HG02571 (cell line): ENCODE measurements at regions not wholly inside any gene's neighbourhood (a gene's known extent, or its start where the extent isn't known, plus 50 kb on each side); places are given as distances from the start of the nearest gene placed in this dataset.
"Not testable (repeated sequence)": the region's sequence is repeated elsewhere in the genome, so short reads cannot be mapped to it uniquely, and the experiment has no call there.

Source experiments
- ATAC-seq: cut with Tn5 transposase; IDR thresholded peaks from one replicate; pipeline ENCODE4 v1.9.1; 2021; ENCODE audit warnings: mild to moderate bottlenecking, moderate library complexity; ENCODE audit not compliant: unreplicated experiment

GRCh38 chr21:28325618-28326017 lies 667.1 kb downstream of the LTN1 start:
- ATAC-seq, result no peak

GRCh38 chr21:28324690-28325089 lies 668.0 kb downstream of the LTN1 start:
- no peak for ATAC-seq

GRCh38 chr21:28317177-28317950 lies 675.3 kb downstream of the LTN1 start:
- no peak for ATAC-seq

DNA sequence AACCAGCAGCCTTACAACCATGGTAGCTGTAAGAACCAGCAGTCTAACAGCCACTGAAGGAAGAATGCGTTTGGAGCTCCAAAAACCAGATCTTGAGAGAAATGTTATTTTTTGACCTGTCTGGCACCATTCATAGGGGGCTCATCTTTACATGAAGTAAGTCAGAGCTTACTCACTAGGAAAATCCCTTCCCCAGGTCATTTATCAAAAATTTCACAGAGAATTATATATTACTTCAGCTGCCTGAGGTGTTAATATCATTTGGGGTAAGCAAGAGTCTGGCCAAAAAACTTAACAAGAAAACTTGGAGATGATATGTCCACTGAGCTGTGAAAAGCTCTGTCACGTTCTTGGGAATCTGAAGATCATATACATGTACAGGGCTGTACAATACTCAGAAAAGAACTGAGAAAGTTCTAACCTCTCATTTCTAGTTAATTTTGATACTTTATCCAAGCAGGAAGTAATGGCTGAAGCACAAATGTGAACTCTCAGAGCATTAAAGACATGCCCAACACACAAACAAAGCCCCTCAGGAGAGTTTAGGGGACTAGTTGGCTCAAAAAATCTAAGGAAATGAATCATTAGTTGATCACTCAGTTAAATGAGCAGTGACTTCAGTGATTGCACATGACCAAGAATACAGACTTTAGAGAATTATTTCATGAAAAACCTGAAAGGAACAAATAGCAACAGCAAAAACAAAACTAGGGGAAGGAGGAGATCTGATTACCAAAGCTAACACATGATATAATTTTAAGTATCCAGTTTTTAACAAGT lies 681.1 kb downstream of the LTN1 start:
- ATAC-seq, result no peak

GRCh38 chr21:28310711-28311110 lies 682.0 kb downstream of the LTN1 start:
- ATAC-seq, result no peak

DNA sequence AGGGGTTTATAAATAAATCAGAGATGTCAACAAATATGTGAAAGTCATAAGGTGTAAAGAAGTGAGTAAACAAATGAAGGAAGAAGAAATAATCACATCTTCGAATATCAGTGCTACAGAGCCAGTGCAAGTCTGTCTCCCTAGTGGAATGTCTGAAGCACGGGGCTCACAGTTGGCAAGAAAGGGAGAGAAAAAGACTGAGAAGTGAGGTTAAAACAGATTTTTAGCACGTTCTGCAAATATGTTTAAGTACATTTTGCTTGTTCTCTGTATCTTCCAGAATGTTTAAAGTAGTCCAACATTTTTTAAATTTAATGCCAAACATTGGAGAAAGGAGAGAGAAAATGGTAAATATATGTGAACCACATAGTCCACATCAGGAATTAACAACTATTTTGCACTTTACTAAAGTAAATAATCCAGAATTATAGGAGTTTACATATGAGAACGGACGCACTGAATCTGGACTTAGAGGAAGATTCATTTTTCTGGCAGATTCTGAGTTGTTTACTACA lies 682.4 kb downstream of the LTN1 start:
- no peak for ATAC-seq

DNA sequence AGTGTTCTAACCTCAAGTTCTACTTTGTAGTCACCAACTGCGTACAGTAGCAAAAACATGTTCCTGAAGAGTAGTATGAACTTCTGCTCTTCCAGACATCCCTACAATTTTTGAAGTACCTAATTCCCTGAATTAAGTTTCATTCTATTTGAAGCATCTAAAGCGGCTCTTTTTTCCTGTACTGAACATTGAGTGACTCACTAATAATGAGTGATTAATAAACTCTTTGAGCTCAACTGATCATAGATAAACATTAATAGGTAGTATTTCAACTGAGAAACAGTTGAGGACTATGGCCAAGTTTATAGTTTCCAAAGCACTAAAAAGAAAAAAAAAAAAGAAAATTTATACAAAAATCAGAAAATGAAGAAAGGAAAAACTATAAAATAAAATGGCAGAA lies 683.1 kb downstream of the LTN1 start:
- ATAC-seq, result no peak

DNA sequence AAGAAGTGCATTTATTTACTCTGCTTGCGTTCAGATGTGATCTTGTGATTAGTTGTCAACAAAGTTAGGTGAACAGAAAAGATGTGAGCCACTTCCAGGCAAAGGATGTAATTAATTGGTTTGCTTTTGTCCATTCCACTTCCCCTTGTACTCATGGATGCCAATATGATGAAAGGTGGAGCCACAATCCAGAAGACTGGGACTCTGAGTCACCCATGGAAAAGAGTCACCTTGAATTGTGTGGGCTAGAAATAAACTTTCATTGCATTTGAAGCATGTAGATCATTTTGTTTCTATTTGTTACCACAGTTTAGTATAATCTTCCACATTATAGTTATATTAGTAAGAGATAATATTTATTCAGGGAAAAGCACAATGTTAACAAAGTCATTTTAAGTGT lies 684.2 kb downstream of the LTN1 start:
- ATAC-seq, result no peak

DNA sequence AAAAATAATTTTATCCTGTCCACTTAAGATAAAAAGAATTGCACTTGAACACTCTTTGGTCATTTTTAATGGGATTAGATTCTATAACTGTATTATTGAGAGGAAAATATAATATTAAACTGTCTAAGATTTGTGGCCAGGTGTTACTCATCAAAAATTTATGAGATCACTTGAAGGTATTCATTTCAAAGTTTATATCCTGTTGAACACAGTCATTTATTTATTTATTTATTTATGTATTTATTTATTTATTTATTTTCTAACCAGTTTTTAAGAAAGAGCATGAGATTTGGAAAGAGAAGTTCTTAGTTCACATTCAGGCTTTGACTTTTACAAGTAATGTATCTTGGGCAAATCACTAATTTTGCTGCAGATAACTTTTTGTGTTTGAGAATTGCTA lies 692.7 kb downstream of the LTN1 start:
- no peak for ATAC-seq

DNA sequence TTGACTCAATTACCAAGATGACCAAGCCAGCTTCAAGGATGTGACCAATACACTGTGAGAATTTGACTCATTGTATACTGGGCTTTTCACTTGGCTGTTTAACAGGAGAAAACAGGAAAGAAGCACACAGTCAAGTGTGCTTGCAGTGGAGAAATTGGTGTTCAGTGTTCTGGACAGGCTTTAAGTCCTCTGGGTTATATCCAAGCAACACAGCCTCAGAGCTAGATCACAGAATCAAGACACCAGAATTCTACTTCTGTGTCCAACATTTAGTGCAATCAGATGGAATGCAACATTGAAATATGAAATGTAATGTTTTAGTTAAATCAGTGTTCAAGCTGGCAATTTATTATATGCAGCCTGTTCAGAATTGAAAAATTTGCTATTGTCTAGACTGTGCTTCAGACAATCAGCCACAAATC lies 694.4 kb downstream of the LTN1 start:
- no peak for ATAC-seq

DNA sequence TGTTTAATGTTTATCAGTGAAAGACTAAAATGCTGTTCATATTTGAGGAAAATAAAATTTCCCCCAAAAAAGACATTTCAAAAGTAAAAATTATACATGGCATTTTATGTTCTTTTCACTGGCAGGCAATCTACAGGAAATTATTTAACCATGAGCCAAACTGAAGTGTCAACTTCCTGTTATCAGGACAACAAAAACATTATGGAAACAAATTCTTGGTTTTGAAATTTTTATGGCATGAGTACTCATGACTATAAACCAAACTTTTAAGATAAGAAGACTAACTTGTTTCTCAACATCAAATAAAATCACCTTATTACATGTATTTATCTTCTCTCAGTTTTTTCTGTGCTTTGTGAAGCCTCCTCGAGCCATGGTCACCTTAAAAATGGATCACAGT lies 698.6 kb downstream of the LTN1 start:
- ATAC-seq, result no peak

DNA sequence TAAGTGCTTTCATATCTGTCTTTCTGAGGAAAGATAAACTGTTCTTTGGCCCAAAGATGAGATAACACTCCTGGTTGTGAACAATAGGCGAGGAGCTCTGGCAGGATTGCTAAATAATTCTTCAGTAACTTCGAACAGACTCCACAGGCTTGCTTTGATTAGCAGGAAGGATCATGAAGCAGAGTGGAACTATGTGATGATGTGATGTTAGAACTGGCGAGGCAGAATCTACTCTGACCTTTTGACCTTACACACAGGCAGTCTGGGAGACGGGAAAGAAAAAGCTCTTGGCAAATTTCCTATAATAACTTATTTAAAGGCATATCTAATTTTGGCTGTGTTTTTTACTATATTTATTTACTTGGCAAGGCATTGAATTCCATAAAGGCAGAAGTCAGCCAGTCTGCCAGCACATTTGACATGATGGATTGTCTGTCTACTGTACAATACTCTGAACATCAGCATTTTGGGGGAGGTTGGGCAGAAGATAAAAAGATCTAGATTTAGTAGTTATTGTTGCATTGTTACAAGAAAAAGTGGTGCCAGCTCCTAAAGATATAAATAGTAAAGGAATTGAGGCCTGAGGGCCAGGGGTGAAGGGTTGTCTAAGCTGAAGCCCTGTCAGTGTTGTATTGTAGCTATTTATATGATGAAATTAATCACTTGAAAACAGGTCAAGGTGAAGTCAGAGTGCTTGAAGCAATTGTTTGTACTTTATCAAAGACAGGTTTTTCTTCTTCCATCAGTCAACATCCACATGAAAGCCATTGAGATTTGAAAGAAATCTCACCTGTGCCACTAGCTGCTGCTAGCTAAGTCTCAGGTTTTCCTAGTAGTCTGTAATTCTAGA lies 708.8 kb downstream of the LTN1 start:
- ATAC-seq, result no peak

DNA sequence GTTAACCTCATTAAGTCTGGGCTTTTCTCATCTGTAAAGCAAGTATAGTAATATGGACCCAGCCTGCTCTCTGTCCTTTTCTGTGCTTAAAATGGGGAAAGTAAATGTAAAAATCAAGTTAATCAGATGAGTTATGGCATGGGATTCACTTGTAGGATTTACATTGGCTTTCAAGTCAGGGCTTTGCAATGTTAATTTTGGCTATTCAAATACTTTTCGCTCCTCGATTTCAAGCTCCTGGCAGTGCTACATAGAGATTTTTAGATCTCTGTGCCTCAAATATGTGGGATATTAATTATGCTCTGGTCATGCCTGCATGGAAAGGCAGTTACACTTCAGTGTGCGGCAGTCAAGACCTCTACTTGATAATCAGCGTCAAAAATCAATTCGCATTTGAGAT lies 709.8 kb downstream of the LTN1 start:
- no peak for ATAC-seq

GRCh38 chr21:28281357-28281756 lies 711.3 kb downstream of the LTN1 start:
- ATAC-seq, result not testable (repeated sequence)

- no peak for ATAC-seq
These were observed 712.1 kb downstream of the LTN1 start for GRCh38 chr21:28280611-28281010.

DNA sequence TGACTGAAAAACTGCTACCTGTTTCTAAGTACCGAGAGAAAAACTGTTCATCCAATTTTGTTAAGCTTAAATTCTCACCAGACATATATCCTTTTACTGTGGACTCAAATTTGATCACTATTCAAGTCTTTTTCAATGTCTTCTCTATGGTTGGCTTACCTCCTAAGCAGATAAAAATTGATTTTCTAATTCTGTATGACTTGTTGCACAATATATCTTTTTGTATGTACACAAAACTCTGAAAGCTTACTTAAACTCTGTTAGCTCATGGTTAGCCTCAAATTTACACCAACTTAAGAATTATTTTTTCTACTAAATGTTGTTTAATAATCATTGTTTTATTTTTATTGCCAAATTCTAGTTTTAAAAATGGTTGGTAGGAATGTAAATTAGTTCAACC lies 715.4 kb downstream of the LTN1 start:
- no peak for ATAC-seq

DNA sequence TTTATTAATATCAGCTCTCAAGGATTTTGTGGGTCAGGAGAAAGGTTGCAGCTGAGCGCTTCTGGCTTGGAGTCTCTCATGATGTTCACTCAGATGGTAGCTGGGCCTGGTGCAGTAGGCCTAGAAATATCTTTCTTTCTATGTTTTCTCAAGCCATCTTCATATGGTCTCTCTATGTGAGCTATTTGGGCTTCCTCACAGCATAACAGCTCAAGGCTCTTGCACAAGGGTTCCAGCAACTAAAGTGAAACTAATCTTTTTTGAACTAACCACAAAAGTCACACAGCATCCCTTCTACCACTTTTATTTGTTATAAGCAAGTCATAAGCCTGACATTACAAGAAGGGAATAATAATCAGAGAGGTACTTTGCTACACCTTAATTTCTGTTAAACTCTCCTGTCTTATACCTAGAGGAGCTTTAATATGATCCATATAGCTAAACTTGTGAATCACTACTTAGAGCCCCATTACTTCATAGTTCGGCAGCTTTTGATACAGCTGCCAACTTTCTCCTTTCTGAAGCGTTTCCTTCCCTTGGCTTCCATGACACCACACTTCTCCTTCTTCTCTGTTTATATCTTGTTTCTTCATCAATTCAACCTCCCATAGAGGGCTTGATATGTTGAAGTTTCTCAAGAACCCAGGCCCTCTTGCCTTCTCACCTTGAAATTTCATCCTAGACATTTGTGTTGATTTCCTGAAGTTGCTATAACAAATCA lies 720.2 kb downstream of the LTN1 start:
- no peak for ATAC-seq

- no peak for ATAC-seq
These were observed 723.5 kb downstream of the LTN1 start for GRCh38 chr21:28269173-28269572.

DNA sequence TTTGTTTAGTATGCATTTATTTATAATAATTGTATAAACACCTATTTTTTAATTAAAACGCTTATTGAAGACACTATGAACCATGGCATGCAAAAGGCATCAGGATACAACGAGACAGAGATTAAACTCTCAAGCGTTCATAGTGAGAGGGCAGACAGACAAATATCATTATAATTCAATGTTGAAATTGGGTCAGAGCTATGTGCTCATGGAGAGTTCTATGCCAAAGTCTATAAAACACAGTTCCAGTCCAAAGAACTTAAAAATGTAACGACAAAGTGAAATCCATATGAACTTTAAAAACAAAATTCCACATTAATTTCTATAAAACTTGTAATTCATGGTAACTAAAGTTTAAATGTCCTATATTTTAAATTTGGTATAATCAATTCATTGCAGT lies 724.0 kb downstream of the LTN1 start:
- ATAC-seq, result no peak

- no peak for ATAC-seq
These were observed 725.2 kb downstream of the LTN1 start for GRCh38 chr21:28267449-28267848.

GRCh38 chr21:28266061-28266460 lies 726.6 kb downstream of the LTN1 start:
- no peak for ATAC-seq
